SU-DHL-6 (cell line): ENCODE measurements at regions not wholly inside any gene's neighbourhood (a gene's known extent, or its start where the extent isn't known, plus 50 kb on each side); places are given as distances from the start of the nearest gene placed in this dataset.

Experiments used
- H2AFZ ChIP-seq: fragments of 200-600 bp; sonication (generic); 2 replicates; pipeline ENCODE4 v1.6.1; 2014; ENCODE audit warnings: low read depth, mild to moderate bottlenecking, moderate library complexity, mixed read lengths, antibody characterized with exemption, low read length; ENCODE audit not compliant: severe bottlenecking
- H3F3A ChIP-seq: fragments of 200-600 bp; shearing (Covaris generic); 2 replicates; pipeline ENCODE4 v1.6.0; 2016; ENCODE audit warnings: antibody characterized with exemption, mild to moderate bottlenecking; ENCODE audit not compliant: insufficient read depth
- H3K27ac ChIP-seq: fragments of 200-600 bp; sonication (generic); 2 replicates; pipeline ENCODE4 v1.5.1; 2016; ENCODE audit warnings: low read depth, mild to moderate bottlenecking, low read length, moderate library complexity, mixed read lengths
- H3K27me3 ChIP-seq: fragments of 200-600 bp; sonication (generic), shearing (Covaris generic); 2 replicates; pipeline ENCODE4 v1.6.0; 2014; ENCODE audit warnings: mild to moderate bottlenecking, low read length
- H3K36me3 ChIP-seq: fragments of 200-600 bp; sonication (generic); 2 replicates; pipeline ENCODE4 v1.6.1; 2014; ENCODE audit warnings: mild to moderate bottlenecking, low read length, mixed read lengths
- H3K4me2 ChIP-seq: fragments of 300-600, 200-600 bp; shearing (Covaris generic), sonication (generic); 2 replicates; pipeline ENCODE4 v1.6.0; 2014; ENCODE audit warnings: low read length, low read depth, mild to moderate bottlenecking; ENCODE audit not compliant: poor library complexity, severe bottlenecking
- H3K4me3 ChIP-seq: fragments of 200-600 bp; sonication (generic); 2 replicates; pipeline ENCODE4 v1.5.1; 2014; ENCODE audit warnings: antibody characterized with exemption, low read length, mild to moderate bottlenecking, mixed read lengths; ENCODE audit not compliant: insufficient read depth, poor library complexity, severe bottlenecking
- H3K79me2 ChIP-seq: fragments of 200-600 bp; sonication (generic); 2 replicates; pipeline ENCODE4 v1.6.1; 2014; ENCODE audit warnings: mild to moderate bottlenecking, low read length, moderate library complexity; ENCODE audit not compliant: insufficient read depth
- H3K9ac ChIP-seq: fragments of 200-600 bp; sonication (generic); 2 replicates; pipeline ENCODE4 v1.7.0; 2014; ENCODE audit warnings: mild to moderate bottlenecking, low read length
- H3K9me2 ChIP-seq: fragments of 200-600 bp; sonication (generic); replicated peaks from 2 replicates; pipeline ENCODE4 v1.6.1; 2014; ENCODE audit warnings: low read length; ENCODE audit not compliant: insufficient read depth
- H3K9me3 ChIP-seq: fragments of 200-600 bp; sonication (generic); 2 replicates; pipeline ENCODE4 v1.6.1; 2014; ENCODE audit warnings: low read length, mixed read lengths; ENCODE audit not compliant: insufficient read depth
- H4K20me1 ChIP-seq: fragments of 200-600 bp; sonication (generic); 2 replicates; pipeline ENCODE4 v1.6.1; 2014; ENCODE audit warnings: low read depth, mild to moderate bottlenecking, antibody characterized with exemption, low read length, moderate library complexity, mixed read lengths
- EZH2phosphoT487 ChIP-seq: fragments of 200-600 bp; sonication (generic), shearing (Covaris generic); conservative IDR thresholded peaks from 2 replicates; pipeline ENCODE4 v1.6.1; 2018; ENCODE audit warnings: mild to moderate bottlenecking, antibody characterized with exemption, low read length, moderate library complexity, mixed read lengths
- TF ChIP-seq, protein P1 (sequence below): fragments of 200-600 bp; sonication (generic); IDR thresholded peaks from one replicate; pipeline ENCODE4 v1.5.1; 2017; ENCODE audit warnings: antibody characterized with exemption, mild to moderate bottlenecking, low read length, moderate library complexity; ENCODE audit not compliant: insufficient read depth, poor library complexity, severe bottlenecking

DNA sequence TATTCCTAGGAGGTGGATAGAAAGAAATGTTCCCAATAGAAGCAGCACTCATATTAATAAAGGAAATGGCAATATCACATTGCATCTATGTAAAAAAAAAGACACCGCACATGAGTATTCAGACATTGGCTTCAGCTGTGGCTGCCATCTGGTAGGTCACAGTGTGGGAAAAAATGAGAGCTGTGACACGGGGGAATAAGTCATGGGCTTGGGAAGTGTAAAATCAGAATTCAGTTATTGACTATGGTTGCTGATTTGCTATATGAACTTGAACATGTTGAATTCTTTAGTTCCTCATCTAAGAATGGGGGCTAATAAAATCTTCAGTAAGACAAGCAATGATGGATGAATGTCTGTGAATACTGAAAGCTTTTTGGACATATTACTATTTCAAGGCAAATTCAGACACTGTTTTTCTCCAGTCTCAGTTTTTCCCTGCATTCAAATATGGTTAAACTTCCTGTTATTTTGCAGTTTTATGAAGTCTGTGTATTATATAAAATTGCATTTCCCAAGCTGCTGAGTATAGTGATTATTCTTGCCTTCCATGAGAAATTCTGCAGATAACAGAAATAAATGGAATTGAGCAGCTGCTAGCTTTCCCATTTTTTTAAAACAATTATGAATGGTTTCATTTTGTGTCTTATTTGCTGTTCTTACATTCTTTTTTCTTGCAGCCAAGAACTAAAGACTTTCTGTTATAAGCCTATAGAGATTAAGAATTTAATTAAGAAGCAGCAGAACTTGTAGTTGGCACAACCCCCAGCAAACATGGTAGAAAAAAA lies 221.0 kb downstream of the ANKRD50 start:
- Histone ChIP-seq H3K27me3 (no peaks in the 10 kb centered on the region), H2AFZ (no peak overlapping the region), H3K27ac (no peak overlapping the region), H3K79me2 (no peaks in the 10 kb centered on the region), H3K36me3 (no peaks in the 10 kb centered on the region), H3F3A (no peaks in the 10 kb centered on the region), H4K20me1 (no peaks in the 10 kb centered on the region), H3K9me2 (no peaks in the 10 kb centered on the region), H3K4me3 (no peak overlapping the region), H3K4me2 (no peak overlapping the region), H3K9me3 (no peaks in the 10 kb centered on the region), H3K9ac (no peak overlapping the region)
- TF ChIP-seq, protein P1, sequence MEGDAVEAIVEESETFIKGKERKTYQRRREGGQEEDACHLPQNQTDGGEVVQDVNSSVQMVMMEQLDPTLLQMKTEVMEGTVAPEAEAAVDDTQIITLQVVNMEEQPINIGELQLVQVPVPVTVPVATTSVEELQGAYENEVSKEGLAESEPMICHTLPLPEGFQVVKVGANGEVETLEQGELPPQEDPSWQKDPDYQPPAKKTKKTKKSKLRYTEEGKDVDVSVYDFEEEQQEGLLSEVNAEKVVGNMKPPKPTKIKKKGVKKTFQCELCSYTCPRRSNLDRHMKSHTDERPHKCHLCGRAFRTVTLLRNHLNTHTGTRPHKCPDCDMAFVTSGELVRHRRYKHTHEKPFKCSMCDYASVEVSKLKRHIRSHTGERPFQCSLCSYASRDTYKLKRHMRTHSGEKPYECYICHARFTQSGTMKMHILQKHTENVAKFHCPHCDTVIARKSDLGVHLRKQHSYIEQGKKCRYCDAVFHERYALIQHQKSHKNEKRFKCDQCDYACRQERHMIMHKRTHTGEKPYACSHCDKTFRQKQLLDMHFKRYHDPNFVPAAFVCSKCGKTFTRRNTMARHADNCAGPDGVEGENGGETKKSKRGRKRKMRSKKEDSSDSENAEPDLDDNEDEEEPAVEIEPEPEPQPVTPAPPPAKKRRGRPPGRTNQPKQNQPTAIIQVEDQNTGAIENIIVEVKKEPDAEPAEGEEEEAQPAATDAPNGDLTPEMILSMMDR: no peak
- TF ChIP-seq EZH2phosphoT487: no peak

DNA sequence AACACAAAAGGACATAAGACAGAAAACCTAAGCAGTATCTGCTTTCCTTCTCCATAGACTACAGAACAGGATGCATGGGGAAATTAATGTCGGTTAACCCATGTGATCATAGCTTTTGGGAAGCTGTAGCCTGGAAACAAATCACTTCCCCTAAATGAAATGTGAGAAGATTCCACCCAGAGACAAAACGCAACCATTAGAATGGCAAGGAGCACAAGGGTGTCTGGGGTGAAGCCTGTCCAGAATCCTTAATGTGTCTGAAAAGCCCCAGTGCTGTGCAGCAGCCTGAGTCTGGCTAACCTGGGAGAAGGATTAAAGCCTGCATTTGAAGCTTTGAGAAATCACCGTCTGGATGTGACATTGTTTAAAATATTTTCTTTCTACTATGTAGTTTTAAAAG lies 213.3 kb downstream of the ANKRD50 start:
- H2AFZ ChIP-seq: no peak overlapping the region
- no peaks in the 10 kb centered on the region for H3F3A ChIP-seq
- H3K4me2 ChIP-seq: no peak overlapping the region
- no peaks in the 10 kb centered on the region for H3K9me3 ChIP-seq
- no peaks in the 10 kb centered on the region for H3K27me3 ChIP-seq
- no peaks in the 10 kb centered on the region for H4K20me1 ChIP-seq
- TF ChIP-seq, protein P1: no peak
- TF ChIP-seq EZH2phosphoT487: no peak
- H3K27ac ChIP-seq: no peak overlapping the region
- H3K9ac ChIP-seq: no peak overlapping the region
- H3K79me2 ChIP-seq: no peaks in the 10 kb centered on the region
- H3K4me3 ChIP-seq: no peak overlapping the region
- H3K36me3 ChIP-seq: no peaks in the 10 kb centered on the region
- H3K9me2 ChIP-seq: no peaks in the 10 kb centered on the region

DNA sequence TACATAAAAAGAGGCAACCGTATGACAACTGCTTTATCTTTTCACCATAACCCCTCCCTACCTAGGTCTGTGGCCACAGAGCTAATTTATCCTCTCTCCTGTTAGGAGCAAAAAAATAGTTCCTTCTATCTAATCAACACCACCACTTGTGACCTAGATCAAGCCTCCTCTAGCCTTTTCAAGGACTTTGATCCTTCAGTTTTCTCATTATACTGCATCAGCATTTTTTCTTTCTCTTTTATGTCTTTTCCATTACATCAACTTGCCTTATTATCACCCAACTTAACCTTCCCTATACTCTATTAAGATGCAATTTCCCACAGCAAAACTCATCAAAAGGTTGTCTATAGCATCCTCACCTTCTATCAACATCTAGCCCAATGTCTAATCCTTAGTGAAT lies 211.0 kb downstream of the ANKRD50 start:
- Histone ChIP-seq H3K9ac (no peak overlapping the region), H3K27ac (no peak overlapping the region), H3K9me2 (no peaks in the 10 kb centered on the region), H3K9me3 (no peaks in the 10 kb centered on the region), H3K4me3 (no peak overlapping the region), H3K79me2 (no peaks in the 10 kb centered on the region), H3F3A (no peaks in the 10 kb centered on the region), H3K36me3 (no peaks in the 10 kb centered on the region), H2AFZ (no peak overlapping the region), H4K20me1 (no peaks in the 10 kb centered on the region), H3K4me2 (no peak overlapping the region), H3K27me3 (no peaks in the 10 kb centered on the region)
- TF ChIP-seq, protein P1: no peak
- TF ChIP-seq EZH2phosphoT487: no peak
